NCI-H82 treated with DMSO at 0.1 percent for 48 hours (cell line): ENCODE measurements at regions not wholly inside any gene's neighbourhood (a gene's known extent, or its start where the extent isn't known, plus 50 kb on each side); places are given as distances from the start of the nearest gene placed in this dataset.
"Not testable (repeated sequence)": the region's sequence is repeated elsewhere in the genome, so short reads cannot be mapped to it uniquely, and the experiment has no call there.

Experiments used
- DNase-seq: peaks from one replicate; lab custom pipeline; 2025; ENCODE audit not compliant: unreplicated experiment; lab: John Stamatoyannopoulos, UW

DNA sequence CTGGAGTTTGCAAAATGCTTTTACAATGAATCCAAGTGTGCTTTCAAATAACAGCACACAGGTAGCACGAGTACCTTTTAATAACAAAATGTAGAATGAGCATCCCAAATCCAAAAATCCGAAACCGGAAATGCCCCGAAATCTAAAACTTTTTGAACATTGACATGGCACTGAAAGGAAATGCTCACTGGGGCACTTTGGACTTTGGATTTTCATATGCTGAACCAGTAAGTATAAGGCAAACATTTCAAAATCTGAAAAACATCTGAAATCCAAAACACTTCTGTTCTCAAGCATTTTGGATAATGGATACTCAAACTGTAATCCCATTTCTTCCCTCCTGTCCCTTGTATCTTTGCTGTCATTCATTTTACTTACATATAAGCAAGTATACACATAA lies 50.1 kb downstream of the GCNT4 start:
- no peak for DNase-seq

DNA sequence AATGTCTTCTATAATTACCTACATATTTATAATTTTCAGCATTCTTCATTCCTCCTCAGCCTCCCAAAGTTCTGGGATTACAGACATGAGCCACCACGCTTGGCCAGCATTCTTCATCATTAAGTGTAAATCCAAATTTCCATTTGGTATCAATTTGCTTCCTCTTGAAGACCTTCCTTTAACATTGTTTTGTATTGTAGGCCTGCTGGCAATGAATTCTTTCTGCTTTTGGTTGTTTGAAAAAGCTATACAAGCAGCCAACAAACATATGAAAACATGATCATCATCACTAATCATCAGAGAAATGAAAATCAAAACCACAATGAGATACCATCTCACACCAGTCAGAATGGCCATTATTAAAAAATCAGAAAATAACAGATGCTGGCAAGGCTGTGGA lies 56.4 kb downstream of the GCNT4 start:
- no peak for DNase-seq

DNA sequence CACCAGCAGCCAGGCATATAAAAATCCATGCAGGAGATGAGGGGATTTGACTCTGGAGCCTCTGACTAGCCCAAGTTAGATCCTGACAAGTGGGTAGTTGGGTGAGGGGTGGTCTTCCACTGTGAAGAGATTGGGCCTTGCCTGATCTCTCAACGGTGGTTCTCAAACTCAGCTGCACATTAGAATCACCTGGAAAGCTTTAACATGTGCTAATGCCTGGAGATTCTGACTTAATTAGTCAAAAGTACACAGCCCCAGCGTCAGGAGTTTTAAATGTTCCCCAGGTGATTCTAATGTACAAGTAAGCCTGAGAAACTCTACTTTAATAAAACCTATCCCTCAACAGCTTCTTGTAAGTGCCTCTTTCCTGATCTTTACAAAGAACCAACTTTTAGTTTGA lies 57.5 kb downstream of the GCNT4 start:
- DNase-seq = no peak

DNA sequence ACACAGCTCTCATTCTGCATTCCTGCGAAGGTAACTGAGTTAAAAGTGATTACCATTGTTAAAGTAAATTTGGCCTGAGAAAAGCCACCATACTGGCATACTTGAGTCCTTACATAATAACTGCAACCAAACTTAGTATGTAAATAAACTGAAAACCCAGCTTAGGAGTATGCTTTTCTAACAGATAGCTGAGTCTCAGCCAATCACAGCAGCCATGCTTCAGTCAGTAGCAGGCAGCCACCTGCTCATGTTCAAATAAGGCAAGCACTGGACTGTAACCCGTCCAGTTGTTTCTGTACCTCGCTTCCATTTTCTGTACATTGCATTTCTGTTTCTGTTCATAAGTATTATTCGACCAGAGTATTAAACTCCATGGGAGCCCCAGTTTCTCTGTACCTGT lies 58.6 kb downstream of the GCNT4 start:
- DNase-seq = no peak

DNA sequence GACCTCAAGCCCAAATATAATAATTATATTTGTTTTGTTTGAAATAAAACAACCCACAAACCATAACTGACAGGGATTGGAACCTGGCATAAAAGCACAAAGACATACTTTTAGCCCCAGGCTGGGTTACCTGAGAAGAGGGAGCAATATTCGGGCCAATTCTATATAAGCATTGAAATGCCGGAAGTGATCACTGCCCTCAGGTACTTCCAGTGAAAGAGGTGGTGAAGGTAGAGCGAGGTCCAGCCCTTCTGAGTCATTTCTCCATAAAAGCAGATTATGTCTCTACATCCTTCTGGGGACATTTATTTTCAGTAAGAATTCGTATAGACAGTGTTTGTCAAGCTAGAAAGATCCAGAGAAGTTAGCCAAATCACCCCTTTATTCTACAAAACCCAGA lies 59.6 kb downstream of the GCNT4 start:
- no peak for DNase-seq

DNA sequence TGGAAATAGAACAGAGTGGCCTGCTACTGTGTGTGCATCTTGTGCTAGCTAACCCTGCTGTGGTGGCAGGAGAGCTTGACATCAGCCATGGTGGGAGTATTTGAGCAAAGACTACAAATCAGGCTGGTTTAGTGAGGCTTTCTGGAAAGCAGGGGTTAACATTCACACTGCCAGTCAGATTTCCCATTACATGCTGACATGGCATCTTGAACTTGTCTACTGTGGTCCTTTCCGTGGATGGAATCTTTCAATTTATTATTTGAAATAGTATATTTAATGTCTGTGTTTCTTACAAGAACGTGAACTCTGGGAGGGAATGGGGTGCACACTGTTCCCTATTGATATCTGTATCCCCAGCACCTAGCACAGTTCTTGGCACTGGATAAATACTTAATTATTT lies 60.8 kb downstream of the GCNT4 start:
- DNase-seq = no peak

DNA sequence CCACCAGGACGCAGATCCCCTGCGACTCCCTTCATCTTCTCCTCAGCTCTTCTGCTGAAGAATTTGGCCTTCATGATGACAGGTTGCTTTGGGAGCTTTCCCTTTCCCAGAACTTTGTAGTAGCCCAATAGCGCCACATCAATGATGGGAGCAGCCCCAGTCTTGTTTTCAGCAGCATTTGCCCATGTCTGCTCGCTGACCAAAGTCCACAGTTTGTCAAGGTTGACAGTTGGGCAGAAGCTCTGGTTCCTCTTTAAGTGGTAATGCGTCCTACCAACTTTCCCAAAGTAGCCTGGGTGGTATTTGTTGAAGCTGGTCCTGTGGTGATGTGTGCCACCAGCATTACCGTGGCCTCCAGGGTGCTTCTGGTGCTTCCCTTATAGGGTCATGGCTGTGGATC lies 62.2 kb downstream of the GCNT4 start:
- no peak for DNase-seq

DNA sequence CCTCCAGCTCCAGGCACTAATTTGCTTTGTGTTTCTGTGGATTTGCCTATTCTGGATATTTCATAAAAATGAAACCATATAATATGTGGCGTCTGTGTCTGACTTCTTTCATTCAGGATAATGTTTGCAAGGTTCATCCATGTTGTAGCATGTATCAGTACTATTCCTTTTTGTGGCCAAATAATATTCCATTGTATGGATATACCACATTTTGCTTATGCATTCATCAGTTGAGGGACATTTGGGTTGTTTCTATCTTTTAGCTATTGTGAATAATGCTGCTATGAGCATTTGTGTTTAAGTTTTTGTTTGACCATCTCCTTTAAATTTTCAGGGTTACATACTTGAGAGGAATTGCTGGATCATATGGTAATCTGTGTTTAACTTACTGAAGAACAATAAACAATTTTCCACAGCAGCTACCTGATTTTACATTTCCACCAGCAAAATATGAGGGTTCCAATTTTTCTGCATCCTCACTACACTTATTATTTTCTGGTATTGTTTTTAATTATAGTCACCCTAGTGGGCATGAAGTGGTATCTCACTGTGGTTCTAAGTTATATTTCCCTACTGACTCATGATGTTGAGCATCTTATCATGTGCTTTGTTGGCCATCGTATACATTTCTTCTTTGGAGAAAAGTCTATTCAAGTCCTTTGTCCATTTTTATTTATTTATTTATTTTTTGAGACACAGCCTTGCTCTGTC lies 63.9 kb downstream of the GCNT4 start:
- DNase-seq = no peak

DNA sequence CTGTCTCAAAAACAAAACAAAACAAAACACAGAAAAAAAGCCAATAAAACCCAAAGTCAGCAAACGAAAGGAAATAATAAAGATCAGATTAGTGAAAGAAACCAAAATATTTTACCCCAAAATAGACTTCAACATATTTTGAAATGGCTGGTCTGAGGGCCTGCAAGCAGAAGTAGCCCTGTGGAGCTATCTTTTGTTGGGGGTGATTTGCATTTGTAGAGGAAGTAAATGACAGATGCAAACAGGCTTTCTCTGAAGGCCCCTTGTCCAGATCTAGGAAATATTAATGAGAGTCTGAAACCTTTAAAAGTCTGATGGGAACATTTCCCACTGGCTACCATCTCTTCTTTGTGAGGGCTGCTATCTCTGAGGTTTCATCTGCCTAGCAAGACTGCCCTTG lies 74.0 kb downstream of the GCNT4 start:
- no peak for DNase-seq

DNA sequence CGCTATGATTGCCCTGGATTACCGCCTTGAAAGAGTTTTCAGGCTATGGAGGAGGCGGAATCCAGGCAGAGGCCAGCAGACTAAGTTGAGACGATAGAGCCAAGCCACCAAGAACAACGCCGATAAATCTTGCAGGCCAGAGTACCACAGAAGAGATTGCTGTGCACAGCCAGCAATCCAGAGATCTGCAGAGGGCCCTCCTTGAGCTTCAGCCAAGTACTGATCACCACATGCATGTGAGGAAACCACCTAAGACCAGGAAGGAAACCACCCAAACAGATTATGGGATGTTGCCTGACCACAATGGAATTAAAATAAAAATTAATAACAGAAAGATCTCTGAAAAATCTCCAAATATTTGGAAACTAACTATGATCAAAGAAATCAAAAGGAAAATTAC lies 74.9 kb downstream of the GCNT4 start:
- no peak for DNase-seq

DNA sequence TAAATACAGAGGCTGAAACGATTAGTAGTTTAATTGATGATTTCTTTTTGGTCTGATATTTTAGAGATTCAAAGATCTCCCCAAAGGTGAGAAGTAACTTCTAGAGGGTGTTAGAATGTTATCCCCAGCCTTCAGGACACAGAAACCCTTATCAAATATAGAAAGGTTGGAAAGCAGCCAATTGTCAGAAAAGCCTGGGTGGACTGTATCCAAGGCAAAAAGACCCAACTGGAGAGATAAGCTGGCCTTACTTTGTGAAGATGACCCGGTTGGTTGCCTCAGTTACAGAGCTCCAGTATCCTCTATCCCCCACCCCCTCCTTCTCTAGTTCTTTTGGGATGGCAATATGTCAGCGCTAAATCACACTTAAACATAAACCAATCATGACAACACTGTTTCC lies 75.7 kb downstream of the GCNT4 start:
- no peak for DNase-seq

DNA sequence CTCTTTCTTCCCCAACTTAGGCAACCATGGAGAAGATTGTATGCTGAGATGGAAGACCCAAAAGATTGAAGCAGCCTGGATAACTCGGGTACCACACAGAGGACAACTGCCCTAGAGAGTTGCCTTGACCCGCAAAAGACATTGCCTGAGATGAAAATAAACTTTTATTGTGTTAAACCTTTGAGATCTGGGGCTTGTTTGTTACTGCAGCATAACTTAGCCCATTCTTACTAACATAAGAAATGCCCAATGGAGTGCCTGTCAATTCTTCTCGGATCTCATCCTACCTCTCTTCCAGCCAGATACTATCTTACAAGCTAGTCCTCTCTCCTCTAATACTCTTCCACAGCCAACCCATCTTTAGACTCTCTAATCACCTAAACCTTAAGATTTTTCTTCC lies 76.8 kb downstream of the GCNT4 start:
- no peak for DNase-seq

DNA sequence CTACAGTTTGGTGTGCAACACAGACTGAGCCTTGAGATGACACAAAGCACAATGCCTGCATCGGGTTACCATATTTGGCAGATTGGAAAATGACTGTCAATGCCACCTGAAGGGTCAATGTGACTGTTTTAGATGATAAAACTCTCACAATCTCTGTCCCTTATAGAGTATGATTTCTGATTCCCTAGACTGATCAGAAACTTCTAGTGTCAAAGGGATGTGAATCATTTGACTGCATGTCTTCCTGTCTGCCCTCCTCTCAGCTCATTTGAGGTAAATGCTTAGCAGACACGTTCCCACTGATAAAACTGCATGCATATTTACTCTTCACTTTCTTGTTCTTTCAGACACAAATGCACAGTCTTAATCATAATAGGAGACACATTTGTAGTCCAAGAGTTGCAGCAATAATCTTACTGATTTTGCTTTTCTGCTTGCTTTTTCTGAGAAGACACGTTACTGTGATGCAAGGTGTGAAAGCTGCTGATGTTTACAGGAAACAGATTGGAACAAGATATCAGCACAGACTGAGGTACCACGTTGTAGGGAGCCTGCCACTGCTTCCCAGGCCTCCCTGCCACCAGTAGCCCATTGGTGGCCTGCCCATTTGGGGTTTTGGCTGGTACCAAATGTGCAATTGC lies 77.8 kb downstream of the GCNT4 start:
- no peak for DNase-seq

DNA sequence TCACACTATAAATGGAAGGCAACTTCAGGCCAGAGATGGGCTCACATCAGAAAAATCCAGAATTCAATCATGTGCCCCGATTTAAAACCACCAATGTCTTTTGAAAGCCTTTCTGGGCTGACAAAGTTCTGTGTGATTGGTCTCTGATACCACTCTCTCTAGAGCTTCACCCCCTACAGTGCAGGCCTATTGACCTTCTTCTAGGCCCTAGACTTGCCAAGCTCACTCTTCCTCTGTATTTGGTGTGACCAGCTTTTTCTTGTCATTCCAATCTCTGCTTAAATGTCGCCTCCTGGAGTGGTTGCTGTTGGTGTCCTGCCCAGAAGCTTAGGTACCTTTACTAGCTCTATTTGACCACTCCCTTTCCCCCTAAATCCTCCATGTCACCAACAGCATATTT lies 78.7 kb downstream of the GCNT4 start:
- no peak for DNase-seq

DNA sequence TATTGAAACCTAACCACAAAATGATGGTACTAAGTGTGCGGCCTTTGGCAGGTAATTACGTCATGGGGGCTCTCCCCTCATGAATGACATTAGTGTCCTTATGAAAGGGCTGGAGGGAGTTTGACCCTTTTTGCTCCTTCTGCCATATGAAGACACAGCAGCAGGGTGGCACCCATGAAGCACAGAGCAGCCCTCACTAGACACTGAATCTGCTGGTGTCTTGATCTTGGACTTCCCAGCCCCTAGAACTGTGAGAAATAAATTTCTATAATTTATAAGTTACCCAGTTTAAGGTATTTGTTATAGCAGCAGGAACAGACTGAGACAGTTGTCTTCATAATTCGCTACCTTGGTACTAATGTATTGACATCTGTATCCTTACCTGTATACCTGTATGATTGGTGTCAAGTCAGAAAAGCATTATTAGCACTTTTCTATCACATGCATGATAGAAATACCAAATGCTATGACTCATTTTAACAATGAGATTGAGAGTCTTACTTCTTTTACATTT lies 80.4 kb downstream of the GCNT4 start:
- no peak for DNase-seq

DNA sequence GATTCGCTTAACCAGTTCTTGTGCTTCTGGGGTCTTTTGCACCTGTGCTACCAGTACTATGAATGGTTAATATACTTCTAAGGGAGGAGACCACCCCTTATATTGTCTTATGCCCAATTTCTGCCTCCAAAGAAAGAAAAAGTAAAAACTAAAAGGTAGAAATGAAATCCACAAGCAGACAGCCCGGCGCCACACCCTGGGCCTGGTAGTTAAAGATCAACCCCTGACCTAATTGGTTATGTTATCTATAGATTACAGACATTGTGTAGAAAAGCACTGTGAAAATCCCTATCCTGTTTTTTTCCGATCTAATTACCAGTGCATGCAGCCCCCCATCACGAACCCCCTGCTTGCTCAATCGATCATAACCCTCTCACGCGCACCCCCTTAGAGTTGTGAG lies 81.5 kb downstream of the GCNT4 start:
- not testable (repeated sequence) for DNase-seq

DNA sequence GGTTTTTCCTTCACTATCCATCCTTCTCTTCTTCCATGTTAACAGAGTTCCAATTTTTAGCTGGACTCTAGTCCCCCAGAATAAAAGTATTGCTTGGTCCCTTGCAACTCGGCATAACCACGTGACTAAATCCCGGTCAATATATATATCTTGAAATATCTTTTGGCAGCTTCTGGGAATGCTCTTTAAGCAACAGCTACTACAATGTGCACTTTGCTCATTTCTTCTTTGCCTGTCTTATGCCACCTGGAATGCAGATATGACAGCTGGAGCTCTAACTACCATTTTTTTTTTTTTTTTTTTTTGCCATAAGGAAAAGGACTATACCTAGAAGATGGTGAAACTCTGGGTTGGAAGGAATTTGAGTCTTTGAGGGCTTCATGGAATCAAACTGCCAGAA lies 82.6 kb downstream of the GCNT4 start:
- no peak for DNase-seq

DNA sequence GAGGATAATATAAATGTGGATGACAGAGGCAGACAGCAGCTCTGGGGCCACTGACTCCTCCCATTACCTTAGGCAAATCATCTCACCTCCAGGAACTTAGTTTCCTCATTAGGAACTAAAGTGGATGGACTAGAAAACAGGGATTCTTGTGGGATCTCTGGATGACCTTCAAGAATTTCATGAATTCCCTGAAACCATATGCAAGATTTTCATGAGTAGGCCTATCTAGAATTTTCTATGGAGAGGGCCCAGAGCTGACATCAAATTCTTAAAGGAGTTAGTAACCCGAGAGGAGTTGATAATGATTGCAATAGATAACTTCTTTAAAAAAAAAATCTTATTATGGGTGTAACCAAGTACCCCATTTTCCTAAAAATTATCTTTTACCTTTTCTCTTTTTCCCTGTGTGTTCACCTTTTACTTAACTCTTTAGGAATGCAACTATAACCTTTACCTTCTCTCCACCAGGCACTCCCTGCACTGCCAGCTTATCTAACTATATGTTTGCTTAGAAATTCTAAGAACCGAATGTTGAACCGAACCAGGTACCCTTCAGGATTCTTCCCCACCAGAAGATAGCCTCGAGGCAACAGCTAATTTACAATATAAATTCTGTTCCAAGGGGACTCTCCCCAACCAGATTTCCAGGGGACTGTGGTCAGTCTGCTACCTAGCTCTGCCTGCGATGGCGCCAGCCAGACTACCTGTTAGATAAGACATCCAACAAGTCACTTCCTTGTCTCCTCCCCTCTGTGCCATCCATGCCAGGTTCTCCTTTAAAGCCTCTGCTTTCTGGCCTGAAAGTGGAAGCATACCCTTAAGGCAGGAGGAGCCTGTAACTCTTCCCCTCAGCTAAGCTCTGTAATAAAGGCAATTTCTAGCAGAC lies 86.0 kb downstream of the GCNT4 start:
- DNase-seq = no peak

DNA sequence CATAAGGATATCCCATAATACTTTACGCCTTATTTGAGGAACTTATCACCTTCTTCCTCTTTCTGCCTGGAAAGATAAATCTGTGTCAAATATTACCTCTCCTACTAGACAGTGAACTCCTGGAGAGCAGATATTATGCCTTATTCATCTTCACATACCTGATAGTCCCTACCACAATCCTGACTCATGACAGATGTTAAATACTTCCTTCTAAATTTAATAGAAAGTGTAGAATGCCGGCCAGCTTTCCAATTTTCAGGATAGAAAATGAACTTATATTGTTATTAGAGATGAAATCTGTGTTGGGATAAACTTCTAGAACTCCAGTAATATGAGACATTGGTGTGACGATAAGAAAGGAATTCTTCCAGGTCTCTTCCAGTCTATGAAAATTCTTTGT lies 89.0 kb downstream of the GCNT4 start:
- no peak for DNase-seq

DNA sequence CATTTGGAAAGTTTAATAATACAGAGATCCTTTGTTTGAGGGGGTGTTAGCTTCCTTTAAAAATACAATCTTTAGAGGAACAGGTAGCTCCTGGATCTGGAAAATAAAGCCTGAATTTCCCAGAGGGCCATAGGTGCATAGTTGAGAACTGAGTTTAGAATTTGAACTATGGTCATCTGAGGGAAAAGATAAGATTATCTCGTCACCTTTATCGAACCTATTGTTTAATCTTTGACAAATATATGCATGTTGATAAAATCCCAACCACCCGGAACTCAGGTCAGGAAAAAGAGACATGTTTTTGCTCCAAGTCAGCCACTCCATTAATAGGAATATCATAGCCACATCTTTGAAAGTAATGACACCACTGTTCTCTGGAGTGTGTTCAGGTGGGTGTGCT lies 91.7 kb upstream of the FAM169A start:
- DNase-seq = no peak

DNA sequence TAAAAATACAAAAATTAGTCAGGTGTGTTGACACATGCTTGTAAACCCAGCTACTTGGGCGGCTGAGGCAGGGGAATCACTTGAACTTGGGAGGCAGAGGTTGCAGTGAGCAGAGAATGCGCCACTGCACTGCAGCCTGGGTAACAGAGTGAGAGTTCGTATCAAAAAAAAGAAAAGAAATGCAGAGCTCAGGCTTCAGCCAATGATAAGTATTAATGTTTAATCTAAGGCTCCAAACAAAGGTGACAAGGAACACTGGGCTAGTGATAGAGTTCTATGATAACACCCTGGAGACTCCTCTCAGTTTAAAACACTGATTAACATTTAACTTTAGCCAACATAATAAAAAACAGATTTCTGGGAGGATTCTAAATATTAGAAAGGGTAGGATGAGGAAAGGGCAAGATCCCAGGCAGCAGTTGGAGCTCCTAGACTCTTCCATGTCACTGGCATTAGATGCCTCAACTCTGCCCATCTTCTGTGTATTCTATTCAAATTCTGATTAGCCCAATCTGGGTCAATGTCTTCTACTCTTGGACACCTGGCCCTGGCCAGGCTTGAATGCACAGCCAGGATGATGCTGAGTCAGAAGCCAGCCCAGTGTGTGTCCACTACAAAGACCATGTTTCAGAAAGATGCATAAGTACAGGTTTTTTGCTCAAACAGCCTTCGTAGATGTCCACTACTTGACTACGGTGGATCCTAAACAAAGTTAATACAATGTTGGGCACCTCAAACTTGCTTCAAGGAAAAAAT lies 91.0 kb upstream of the FAM169A start:
- DNase-seq = no peak
